ENCODE measurements at regions not wholly inside any gene's neighbourhood (a gene's known extent, or its start where the extent isn't known, plus 50 kb on each side); places are given as distances from the start of the nearest gene placed in this dataset.

DNA sequence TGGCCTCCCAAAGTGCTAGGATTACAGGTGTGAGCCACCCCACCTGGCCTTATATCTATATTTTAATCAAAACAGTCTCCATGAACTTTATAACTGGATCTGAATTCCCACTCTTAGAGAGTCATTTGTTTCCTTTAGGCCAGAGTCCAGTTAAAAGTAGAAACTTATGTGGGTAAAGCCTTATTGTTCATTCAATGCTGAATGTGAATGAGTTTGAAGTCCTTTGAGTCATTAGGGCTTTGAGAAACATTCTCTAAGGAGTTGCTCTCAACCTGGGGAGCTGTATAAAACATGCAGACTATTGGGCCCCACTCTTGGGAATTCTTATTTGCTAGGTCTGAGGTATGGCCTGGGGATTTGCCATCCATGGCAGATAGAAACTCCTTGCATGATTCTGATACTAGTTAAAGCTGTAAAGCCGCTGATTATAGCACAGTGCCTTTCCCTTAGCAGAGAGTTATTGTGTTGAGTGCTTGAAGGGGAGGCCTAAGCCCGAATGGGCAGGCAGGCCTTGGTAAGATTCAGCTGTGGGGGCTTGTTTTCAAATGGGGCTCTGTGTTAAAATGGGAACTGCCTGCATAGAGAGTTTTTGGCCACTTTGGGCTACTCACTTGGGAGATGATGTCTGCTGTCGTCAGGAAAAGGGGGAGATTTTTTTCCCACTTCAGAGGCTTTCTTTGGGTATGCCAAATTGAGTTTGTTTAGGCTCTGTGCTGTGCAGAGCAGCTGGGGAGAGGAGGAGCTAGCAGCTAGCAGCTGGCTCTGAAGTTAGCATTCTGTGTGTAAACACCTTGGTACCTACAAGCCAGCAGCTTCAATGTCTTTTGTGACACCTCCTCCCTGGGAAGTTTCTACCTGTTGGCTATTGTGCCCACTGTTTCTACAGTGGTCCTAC is 117.5 kb downstream of the DACT1 start:
- no peak overlapping the region for H3K27ac ChIP-seq (ENCODE audit: low read depth in 2 of 2, low read length in 1 of 2)
- H3F3A ChIP-seq (replicated peaks; ENCODE audit: insufficient read depth): peaks cover 1% of the 10 kb centered on the region
- H3K4me1 ChIP-seq (ENCODE audit: control insufficient read depth in 1 of 2, insufficient read depth in 2 of 2, low read depth in 1 of 2, low read length in 1 of 2): peaks cover 0 to 2% of the 10 kb centered on the region in 2 experiments; a peak in 1 of 4 replicates
- no peak overlapping the region for H3K9ac ChIP-seq
- no peaks in the 10 kb centered on the region for H3K27me3 ChIP-seq (ENCODE audit: insufficient read depth)
- H3K79me2 ChIP-seq (ENCODE audit: insufficient read depth): no peaks in the 10 kb centered on the region
- TF ChIP-seq ELF1 (IDR thresholded peaks at IDR 0.05): no peak
- TF ChIP-seq FOSL2 (IDR thresholded peaks at IDR 0.05; ENCODE audit: borderline replicate concordance, low read depth): no peak
- no peak for TF ChIP-seq TCF12 (IDR thresholded peaks at IDR 0.05)
- no peak for TF ChIP-seq JUND (IDR thresholded peaks at IDR 0.05)
- no peak for TF ChIP-seq NFIC (IDR thresholded peaks at IDR 0.05; ENCODE audit: borderline replicate concordance)
- TF ChIP-seq, protein P1, sequence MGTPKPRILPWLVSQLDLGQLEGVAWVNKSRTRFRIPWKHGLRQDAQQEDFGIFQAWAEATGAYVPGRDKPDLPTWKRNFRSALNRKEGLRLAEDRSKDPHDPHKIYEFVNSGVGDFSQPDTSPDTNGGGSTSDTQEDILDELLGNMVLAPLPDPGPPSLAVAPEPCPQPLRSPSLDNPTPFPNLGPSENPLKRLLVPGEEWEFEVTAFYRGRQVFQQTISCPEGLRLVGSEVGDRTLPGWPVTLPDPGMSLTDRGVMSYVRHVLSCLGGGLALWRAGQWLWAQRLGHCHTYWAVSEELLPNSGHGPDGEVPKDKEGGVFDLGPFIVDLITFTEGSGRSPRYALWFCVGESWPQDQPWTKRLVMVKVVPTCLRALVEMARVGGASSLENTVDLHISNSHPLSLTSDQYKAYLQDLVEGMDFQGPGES (IDR thresholded peaks at IDR 0.05; ENCODE audit: low read depth, low read length): no peak
- TF ChIP-seq GABPA (IDR thresholded peaks at IDR 0.05; ENCODE audit: low read depth): no peak
- no peak for TF ChIP-seq FOXJ3 (CRISPR knock-in tag; IDR thresholded peaks at IDR 0.05)
- no peak for TF ChIP-seq RXRA (IDR thresholded peaks at IDR 0.05; ENCODE audit: borderline replicate concordance, low read depth)
- no peak for TF ChIP-seq SIN3A (IDR thresholded peaks at IDR 0.05; ENCODE audit: borderline replicate concordance, low read depth, low read length)
- TF ChIP-seq, protein P2, sequence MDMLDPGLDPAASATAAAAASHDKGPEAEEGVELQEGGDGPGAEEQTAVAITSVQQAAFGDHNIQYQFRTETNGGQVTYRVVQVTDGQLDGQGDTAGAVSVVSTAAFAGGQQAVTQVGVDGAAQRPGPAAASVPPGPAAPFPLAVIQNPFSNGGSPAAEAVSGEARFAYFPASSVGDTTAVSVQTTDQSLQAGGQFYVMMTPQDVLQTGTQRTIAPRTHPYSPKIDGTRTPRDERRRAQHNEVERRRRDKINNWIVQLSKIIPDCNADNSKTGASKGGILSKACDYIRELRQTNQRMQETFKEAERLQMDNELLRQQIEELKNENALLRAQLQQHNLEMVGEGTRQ (IDR thresholded peaks at IDR 0.05; ENCODE audit: borderline replicate concordance, low read depth, low read length): no peak
- TF ChIP-seq, protein P3, sequence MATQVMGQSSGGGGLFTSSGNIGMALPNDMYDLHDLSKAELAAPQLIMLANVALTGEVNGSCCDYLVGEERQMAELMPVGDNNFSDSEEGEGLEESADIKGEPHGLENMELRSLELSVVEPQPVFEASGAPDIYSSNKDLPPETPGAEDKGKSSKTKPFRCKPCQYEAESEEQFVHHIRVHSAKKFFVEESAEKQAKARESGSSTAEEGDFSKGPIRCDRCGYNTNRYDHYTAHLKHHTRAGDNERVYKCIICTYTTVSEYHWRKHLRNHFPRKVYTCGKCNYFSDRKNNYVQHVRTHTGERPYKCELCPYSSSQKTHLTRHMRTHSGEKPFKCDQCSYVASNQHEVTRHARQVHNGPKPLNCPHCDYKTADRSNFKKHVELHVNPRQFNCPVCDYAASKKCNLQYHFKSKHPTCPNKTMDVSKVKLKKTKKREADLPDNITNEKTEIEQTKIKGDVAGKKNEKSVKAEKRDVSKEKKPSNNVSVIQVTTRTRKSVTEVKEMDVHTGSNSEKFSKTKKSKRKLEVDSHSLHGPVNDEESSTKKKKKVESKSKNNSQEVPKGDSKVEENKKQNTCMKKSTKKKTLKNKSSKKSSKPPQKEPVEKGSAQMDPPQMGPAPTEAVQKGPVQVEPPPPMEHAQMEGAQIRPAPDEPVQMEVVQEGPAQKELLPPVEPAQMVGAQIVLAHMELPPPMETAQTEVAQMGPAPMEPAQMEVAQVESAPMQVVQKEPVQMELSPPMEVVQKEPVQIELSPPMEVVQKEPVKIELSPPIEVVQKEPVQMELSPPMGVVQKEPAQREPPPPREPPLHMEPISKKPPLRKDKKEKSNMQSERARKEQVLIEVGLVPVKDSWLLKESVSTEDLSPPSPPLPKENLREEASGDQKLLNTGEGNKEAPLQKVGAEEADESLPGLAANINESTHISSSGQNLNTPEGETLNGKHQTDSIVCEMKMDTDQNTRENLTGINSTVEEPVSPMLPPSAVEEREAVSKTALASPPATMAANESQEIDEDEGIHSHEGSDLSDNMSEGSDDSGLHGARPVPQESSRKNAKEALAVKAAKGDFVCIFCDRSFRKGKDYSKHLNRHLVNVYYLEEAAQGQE (IDR thresholded peaks at IDR 0.05; ENCODE audit: low read depth, low read length): no peak
- TF ChIP-seq, protein P4, sequence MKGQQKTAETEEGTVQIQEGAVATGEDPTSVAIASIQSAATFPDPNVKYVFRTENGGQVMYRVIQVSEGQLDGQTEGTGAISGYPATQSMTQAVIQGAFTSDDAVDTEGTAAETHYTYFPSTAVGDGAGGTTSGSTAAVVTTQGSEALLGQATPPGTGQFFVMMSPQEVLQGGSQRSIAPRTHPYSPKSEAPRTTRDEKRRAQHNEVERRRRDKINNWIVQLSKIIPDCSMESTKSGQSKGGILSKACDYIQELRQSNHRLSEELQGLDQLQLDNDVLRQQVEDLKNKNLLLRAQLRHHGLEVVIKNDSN (IDR thresholded peaks at IDR 0.05; ENCODE audit: borderline replicate concordance, low read depth): no peak
- no peak for TF ChIP-seq RCOR1 (IDR thresholded peaks at IDR 0.05; ENCODE audit: low read length)
- no peak for TF ChIP-seq GATA2 (CRISPR knock-in tag; IDR thresholded peaks at IDR 0.05)
- no peak for TF ChIP-seq TEAD4 (IDR thresholded peaks at IDR 0.05; ENCODE audit: borderline replicate concordance, insufficient read depth)
- no peak for TF ChIP-seq EZH2phosphoT487 (IDR thresholded peaks at IDR 0.05; ENCODE audit: borderline replicate concordance, low read depth)
- H4K20me1 ChIP-seq (ENCODE audit: insufficient read depth): no peaks in the 10 kb centered on the region
- WGBS (ENCODE audit: low lambda C conversion rate): 93% methylated on average over 3 of the region's 3 CpGs
- H3K4me3 ChIP-seq (ENCODE audit: low read depth in 2 of 2, low read length in 1 of 2): no peak overlapping the region
- CTCF ChIA-PET: no interaction called here
- H3K36me3 ChIP-seq (replicated peaks in 1 of 2; ENCODE audit: control insufficient read depth in 1 of 2, insufficient read depth in 2 of 2, low read length in 1 of 2): no peaks in the 10 kb centered on the region
- no peak for DNase-seq
- no peak overlapping the region for H3K4me2 ChIP-seq
- no peak overlapping the region for H2AFZ ChIP-seq (ENCODE audit: low read depth)
- POLR2A ChIA-PET: no interaction called here
- no peaks in the 10 kb centered on the region for H3K9me2 ChIP-seq
- no peaks in the 10 kb centered on the region for H3K9me3 ChIP-seq
